SK-N-DZ (cell line): ENCODE measurements at regions not wholly inside any gene's neighbourhood (a gene's known extent, or its start where the extent isn't known, plus 50 kb on each side); places are given as distances from the start of the nearest gene placed in this dataset.

Experiments
- small RNA-seq, 2 experiments: library from RNA; depleted of rRNA; stranded (forward); fragments of <200 nt; gene quantifications; one replicate each; pipeline ENCODE3, GENCODE V24; 2014

Small RNA genes in the stretch of these regions (small RNA-seq; reads per million reads assigned to genes)
- gene RN7SL776P: 0 reads per million in 2 experiments
